ENCODE measurements at regions not wholly inside any gene's neighbourhood (a gene's known extent, or its start where the extent isn't known, plus 50 kb on each side); places are given as distances from the start of the nearest gene placed in this dataset.

- ChIA-PET POLR2A (no interaction called here), RAD21 (ENCODE audit: low non-redundant PET in 1 of 2, low total read pairs in 2 of 2, uncharacterized antibody in 2 of 2, unreplicated experiment in 2 of 2) (no interaction called here), CTCF (no interaction called here)
- no peak overlapping the region for H3K9ac ChIP-seq (ENCODE audit: low read length)
- no peaks in the 10 kb centered on the region for H3K27me3 ChIP-seq (ENCODE audit: insufficient read depth, low read length)
- peaks cover 0 to 12% of the 10 kb centered on the region in 2 experiments; a peak in 2 of 4 replicates for H3K9me3 ChIP-seq (ENCODE audit: control insufficient read depth in 1 of 2, insufficient read depth in 1 of 2, low read depth in 1 of 2, low read length in 2 of 2)
- H3K27ac ChIP-seq (ENCODE audit: low read depth, low read length), result no peak overlapping the region
- no peak overlapping the region for H3K4me3 ChIP-seq (replicated peaks in 1 of 2; ENCODE audit: low read depth in 1 of 2, low read length in 2 of 2)
- ATAC-seq (no peak), DNase-seq (ENCODE audit: low read depth, low spot score) (no peak)
- no peaks in the 10 kb centered on the region for H3K9me2 ChIP-seq (ENCODE audit: insufficient read depth)
- H2AFZ ChIP-seq (ENCODE audit: low read depth, low read length, poor library complexity, severe bottlenecking), result no peak overlapping the region
- no peaks in the 10 kb centered on the region for H3K36me3 ChIP-seq (ENCODE audit: control insufficient read depth in 1 of 2, insufficient read depth in 2 of 2, low read length in 2 of 2)
- no TSS peak for BruUV-seq (replicated peaks)
- intact Hi-C loops (cut with micrococcal nuclease), result no loop called here
- H3K4me1 ChIP-seq (ENCODE audit: control insufficient read depth in 1 of 2, insufficient read depth in 2 of 2, low read length in 2 of 2), result no peaks in the 10 kb centered on the region
- H3K79me2 ChIP-seq (ENCODE audit: insufficient read depth, low read length), result no peaks in the 10 kb centered on the region
- H3K4me2 ChIP-seq (ENCODE audit: low read length), result no peak overlapping the region
- no peaks in the 10 kb centered on the region for H4K20me1 ChIP-seq (ENCODE audit: insufficient read depth)
- TF ChIP-seq YY1 (IDR thresholded peaks at IDR 0.05; ENCODE audit: extremely low read depth, insufficient replicate concordance, low read depth, low read length) (no peak), TCF7L2 (IDR thresholded peaks at IDR 0.05; ENCODE audit: borderline replicate concordance, extremely low read depth, insufficient read depth, insufficient read length) (no peak), ZNF274 (IDR thresholded peaks at IDR 0.05; ENCODE audit: low read depth, low read length) (no peak), FOSL1 (IDR thresholded peaks at IDR 0.05; ENCODE audit: low read depth) (no peak), POLR2A (IDR thresholded peaks at IDR 0.05; ENCODE audit: borderline replicate concordance, extremely low read depth, insufficient read depth, insufficient read length) (no peak)
These were observed 748.5 kb downstream of the NTRK3 start for GRCh38 chr15:87508086-87508485.

- H3K4me2 ChIP-seq (ENCODE audit: low read length), result no peak overlapping the region
- RAD21 ChIA-PET (ENCODE audit: low non-redundant PET in 1 of 2, low total read pairs in 2 of 2, uncharacterized antibody in 2 of 2, unreplicated experiment in 2 of 2), result no interaction called here
- intact Hi-C loops (cut with micrococcal nuclease), result no loop called here
These were observed 754.4 kb downstream of the NTRK3 start for GRCh38 chr15:87502173-87502572.

More at GRCh38 chr15:87502173-87502572, 754.4 kb downstream of the NTRK3 start:
- no peaks in the 10 kb centered on the region for H3K4me1 ChIP-seq (ENCODE audit: control insufficient read depth in 1 of 2, insufficient read depth in 2 of 2, low read length in 2 of 2)
- H3K9ac ChIP-seq (ENCODE audit: low read length), result no peak overlapping the region
- ChIA-PET POLR2A (no interaction called here), CTCF (no interaction called here)
- ATAC-seq (no peak), DNase-seq (ENCODE audit: low read depth, low spot score) (no peak)
- no peak overlapping the region for H3K27ac ChIP-seq (ENCODE audit: low read depth, low read length)
- no TSS peak for BruUV-seq (replicated peaks)
- TF ChIP-seq ZBTB33 (IDR thresholded peaks at IDR 0.05; ENCODE audit: extremely low read depth, insufficient replicate concordance, low read length), result no peak
- TF ChIP-seq ATF3 (IDR thresholded peaks at IDR 0.05), result no peak
- TF ChIP-seq EZH2phosphoT487 (IDR thresholded peaks at IDR 0.05; ENCODE audit: borderline replicate concordance), result no peak
- TF ChIP-seq SP1 (IDR thresholded peaks at IDR 0.05; ENCODE audit: low read depth), result no peak
- TF ChIP-seq ZFX (IDR thresholded peaks at IDR 0.05), result no peak
- TF ChIP-seq TCF7L2 (IDR thresholded peaks at IDR 0.05; ENCODE audit: borderline replicate concordance, extremely low read depth, insufficient read depth, insufficient read length), result no peak
- no peak for TF ChIP-seq POLR2AphosphoS5 (IDR thresholded peaks at IDR 0.05; ENCODE audit: low read depth, low read length)
- no peak for TF ChIP-seq EGR1 (IDR thresholded peaks at IDR 0.05; ENCODE audit: low read depth)
- no peak for TF ChIP-seq RAD21 (IDR thresholded peaks at IDR 0.05; ENCODE audit: low read depth)
- TF ChIP-seq CEBPB (IDR thresholded peaks at IDR 0.05; ENCODE audit: low read depth), result no peak
- no peak for TF ChIP-seq POLR2A (IDR thresholded peaks at IDR 0.05; ENCODE audit: borderline replicate concordance, extremely low read depth, insufficient read depth, insufficient read length)
- no peak for TF ChIP-seq EZH2 (IDR thresholded peaks at IDR 0.05)
- no peak for TF ChIP-seq CTCF (IDR thresholded peaks at IDR 0.05 in 2 of 3, conservative IDR thresholded peaks at IDR 0.05 in 1 of 3; ENCODE audit: borderline replicate concordance in 1 of 3, insufficient read depth in 1 of 3, low read depth in 2 of 3, low read length in 2 of 3)
- no peak for TF ChIP-seq SRF (IDR thresholded peaks at IDR 0.05; ENCODE audit: low read depth)
- TF ChIP-seq JUND (IDR thresholded peaks at IDR 0.05), result no peak
- no peak for TF ChIP-seq ZNF274 (IDR thresholded peaks at IDR 0.05; ENCODE audit: low read depth, low read length)
- H3K4me3 ChIP-seq (replicated peaks in 1 of 2; ENCODE audit: low read depth in 1 of 2, low read length in 2 of 2), result no peak overlapping the region
- no peaks in the 10 kb centered on the region for H3K36me3 ChIP-seq (ENCODE audit: control insufficient read depth in 1 of 2, insufficient read depth in 2 of 2, low read length in 2 of 2)
- H3K79me2 ChIP-seq (ENCODE audit: insufficient read depth, low read length), result no peaks in the 10 kb centered on the region
- no peak overlapping the region for H2AFZ ChIP-seq (ENCODE audit: low read depth, low read length, poor library complexity, severe bottlenecking)
- H4K20me1 ChIP-seq (ENCODE audit: insufficient read depth), result no peaks in the 10 kb centered on the region
- H3K9me2 ChIP-seq (ENCODE audit: insufficient read depth), result no peaks in the 10 kb centered on the region
- H3K9me3 ChIP-seq (ENCODE audit: control insufficient read depth in 1 of 2, insufficient read depth in 1 of 2, low read depth in 1 of 2, low read length in 2 of 2), result peaks cover 7 to 26% of the 10 kb centered on the region in 2 experiments; a peak in 2 of 4 replicates
- H3K27me3 ChIP-seq (ENCODE audit: insufficient read depth, low read length), result no peaks in the 10 kb centered on the region
